NB4 (cell line): ENCODE measurements at regions not wholly inside any gene's neighbourhood (a gene's known extent, or its start where the extent isn't known, plus 50 kb on each side); places are given as distances from the start of the nearest gene placed in this dataset.

ENCODE experiments used
- DNase-seq: peaks from one replicate; pipeline ENCODE4 v3.0.0; 2010; ENCODE audit warnings: low read depth
- H3K4me3 ChIP-seq: one replicate; pipeline ENCODE4 v1.5.1; 2011; ENCODE audit warnings: mild to moderate bottlenecking, low read depth, low read length, moderate library complexity
- MYC ChIP-seq: IDR thresholded peaks from 2 replicates; pipeline ENCODE4 v1.6.1; 2011; ENCODE audit warnings: low read depth, low read length
- POLR2A ChIP-seq: IDR thresholded peaks from 2 replicates; pipeline ENCODE4 v1.6.1; 2011; ENCODE audit warnings: mild to moderate bottlenecking; ENCODE audit not compliant: insufficient read length; ENCODE audit errors: extremely low read depth
- TF ChIP-seq, protein P1 (sequence below): IDR thresholded peaks from one replicate; pipeline ENCODE4 v1.5.1; 2012; ENCODE audit warnings: low read depth, low read length
- TF ChIP-seq, protein P2 (sequence below): IDR thresholded peaks from 2 replicates; pipeline ENCODE4 v1.6.1; 2011; ENCODE audit warnings: low read depth, low read length

DNA sequence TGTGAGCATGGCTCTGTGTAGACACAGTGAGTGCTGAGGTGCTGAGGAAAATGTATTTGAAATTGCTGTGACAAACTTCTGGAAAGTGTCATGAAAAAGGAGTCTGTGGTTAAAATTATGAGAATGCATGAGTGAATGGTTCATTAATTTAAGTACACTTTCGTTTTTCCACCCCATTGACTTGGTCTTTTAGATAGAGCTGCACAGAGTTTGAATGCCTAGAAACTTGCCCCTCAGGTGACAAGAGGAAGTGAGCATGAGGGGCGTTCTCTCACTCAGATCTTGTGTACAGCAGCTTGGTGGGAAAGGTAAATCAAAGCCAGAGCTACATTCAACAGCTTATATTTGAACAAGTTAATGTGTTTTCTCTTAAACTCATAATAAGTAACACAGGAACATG, 296.8 kb downstream of the WDR72 start:
- TF ChIP-seq, protein P1, sequence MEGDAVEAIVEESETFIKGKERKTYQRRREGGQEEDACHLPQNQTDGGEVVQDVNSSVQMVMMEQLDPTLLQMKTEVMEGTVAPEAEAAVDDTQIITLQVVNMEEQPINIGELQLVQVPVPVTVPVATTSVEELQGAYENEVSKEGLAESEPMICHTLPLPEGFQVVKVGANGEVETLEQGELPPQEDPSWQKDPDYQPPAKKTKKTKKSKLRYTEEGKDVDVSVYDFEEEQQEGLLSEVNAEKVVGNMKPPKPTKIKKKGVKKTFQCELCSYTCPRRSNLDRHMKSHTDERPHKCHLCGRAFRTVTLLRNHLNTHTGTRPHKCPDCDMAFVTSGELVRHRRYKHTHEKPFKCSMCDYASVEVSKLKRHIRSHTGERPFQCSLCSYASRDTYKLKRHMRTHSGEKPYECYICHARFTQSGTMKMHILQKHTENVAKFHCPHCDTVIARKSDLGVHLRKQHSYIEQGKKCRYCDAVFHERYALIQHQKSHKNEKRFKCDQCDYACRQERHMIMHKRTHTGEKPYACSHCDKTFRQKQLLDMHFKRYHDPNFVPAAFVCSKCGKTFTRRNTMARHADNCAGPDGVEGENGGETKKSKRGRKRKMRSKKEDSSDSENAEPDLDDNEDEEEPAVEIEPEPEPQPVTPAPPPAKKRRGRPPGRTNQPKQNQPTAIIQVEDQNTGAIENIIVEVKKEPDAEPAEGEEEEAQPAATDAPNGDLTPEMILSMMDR = no peak
- TF ChIP-seq, protein P2, sequence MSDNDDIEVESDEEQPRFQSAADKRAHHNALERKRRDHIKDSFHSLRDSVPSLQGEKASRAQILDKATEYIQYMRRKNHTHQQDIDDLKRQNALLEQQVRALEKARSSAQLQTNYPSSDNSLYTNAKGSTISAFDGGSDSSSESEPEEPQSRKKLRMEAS = no peak
- no peak for TF ChIP-seq MYC
- TF ChIP-seq POLR2A = no peak
- DNase-seq = no peak
- no peak overlapping the region for H3K4me3 ChIP-seq

DNA sequence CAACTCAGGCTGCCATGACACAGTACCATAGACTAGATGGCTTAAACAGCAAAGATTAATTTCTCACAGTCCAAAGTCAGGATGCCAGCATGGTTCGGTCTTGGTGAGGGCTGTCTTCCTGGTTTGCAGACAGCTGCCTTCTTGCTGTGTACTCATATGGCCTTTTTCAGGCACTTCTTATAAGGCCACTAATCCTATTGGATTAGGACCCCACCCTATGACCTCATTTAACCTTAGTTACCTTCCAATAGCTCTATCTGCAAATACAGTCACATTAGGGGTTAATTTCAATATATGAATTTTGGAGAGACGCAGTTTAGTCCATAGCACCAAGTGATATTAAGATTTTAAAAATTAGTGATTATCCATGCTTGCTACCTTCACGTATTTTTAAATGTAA, 297.8 kb downstream of the WDR72 start:
- TF ChIP-seq, protein P1 = no peak
- DNase-seq = no peak
- H3K4me3 ChIP-seq = no peak overlapping the region

DNA sequence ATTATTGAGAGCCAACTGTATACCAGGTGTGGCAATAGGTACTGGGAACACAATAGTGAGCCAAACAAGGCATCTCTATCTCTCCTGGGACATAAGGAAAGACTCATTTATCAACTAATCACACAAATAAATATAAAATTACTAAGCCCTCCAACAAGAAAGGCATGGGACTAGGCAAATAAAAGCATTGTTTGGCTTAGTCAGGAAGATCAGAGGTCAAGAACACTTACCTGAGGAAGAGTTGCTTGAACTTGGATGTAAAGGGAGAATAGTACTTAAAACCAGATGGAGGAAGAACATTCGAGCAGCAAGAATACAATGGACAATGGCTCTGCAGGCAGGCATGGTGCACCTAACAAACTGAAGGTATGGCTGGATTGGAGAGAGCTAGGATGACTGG, 300.7 kb downstream of the WDR72 start:
- no peak for TF ChIP-seq POLR2A
- TF ChIP-seq MYC = no peak
- TF ChIP-seq, protein P2 = no peak
- TF ChIP-seq, protein P1 = no peak
- no peak overlapping the region for H3K4me3 ChIP-seq
- no peak for DNase-seq

DNA sequence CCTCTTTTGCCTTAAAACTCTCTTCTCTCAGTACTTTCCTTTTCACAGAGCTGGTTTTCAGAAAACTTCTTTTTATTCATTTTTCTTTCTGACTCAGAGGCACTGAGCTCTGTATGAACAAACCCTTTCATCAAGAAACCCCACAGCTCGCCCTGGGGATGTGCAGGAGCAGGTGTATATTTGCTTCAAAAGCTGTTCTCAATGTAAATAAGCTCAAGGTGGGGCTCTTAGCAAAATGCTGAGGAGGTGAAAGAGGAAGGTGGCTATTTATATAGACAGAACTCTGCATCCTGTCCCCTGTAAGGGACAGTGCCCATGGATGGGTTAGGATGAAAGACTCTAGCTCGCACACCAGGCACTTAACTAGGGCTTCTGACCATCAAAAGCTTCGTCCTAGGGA, 302.0 kb downstream of the WDR72 start:
- TF ChIP-seq MYC (no peak), POLR2A (no peak)
- TF ChIP-seq, protein P2 = no peak
- TF ChIP-seq, protein P1 = no peak
- no peak for DNase-seq
- H3K4me3 ChIP-seq = no peak overlapping the region

DNA sequence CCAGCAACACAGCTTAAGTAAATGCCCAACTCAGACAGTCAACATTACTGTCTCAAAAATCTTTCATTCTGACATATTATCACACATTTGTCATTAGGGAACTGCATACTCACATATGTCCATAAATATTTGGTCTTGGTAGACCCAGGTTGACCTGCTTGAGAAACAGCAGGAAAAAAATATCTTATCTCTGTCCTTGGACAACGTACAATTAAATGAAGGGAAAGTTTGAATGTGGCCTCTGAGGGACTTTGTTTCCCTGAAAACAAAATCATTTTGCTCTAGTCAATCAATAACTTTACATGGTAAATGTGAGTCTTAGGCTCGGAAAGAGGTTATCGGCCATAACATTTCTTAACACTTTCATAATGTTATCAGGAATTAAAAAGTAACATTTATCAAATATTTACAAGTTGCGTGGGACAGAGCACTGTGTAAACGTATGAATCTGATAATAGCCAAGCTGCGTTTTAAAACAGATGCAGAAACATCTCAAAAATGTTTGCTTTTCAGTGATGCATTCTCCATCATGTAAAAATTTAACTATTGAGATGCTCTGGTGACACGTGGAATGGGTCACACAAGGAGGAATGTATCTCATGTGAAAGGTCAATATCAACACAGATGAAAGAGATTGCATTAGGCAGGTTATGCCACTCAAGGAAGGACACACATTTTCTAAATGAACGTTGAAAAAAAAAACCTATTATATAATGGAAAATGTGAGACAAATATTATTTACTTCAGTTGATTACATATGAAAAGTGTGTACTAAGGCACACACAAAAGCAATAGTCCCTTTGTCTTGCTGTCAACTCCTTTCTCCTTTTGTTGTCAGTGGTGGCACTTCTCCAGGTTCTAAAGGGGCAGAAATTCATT, 304.4 kb downstream of the WDR72 start:
- no peak overlapping the region for H3K4me3 ChIP-seq
- no peak for DNase-seq
- TF ChIP-seq, protein P1 = no peak
- TF ChIP-seq, protein P2 = no peak
- TF ChIP-seq MYC (no peak), POLR2A (no peak)

DNA sequence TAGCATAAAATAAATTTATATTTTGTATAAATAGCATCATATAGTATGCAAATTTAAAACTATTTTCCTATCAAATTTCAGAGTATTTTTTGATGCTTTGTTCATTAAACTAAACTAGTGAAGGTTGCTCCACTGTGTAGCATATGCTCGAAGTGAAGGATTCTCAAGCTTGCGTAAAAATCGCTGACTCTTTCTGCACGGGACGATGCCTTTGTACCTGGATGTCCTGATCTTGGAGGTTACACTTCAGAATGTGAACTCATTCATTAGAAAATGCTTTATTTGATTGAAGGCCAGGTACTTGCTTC, 305.0 kb downstream of the WDR72 start:
- no peak for DNase-seq
- TF ChIP-seq POLR2A = no peak
- TF ChIP-seq, protein P1 = no peak
- TF ChIP-seq MYC = no peak
- TF ChIP-seq, protein P2 = no peak

More for the DNA sequence above, 305.0 kb downstream of the WDR72 start:
- no peak overlapping the region for H3K4me3 ChIP-seq
